ENCODE measurements at regions not wholly inside any gene's neighbourhood (a gene's known extent, or its start where the extent isn't known, plus 50 kb on each side); places are given as distances from the start of the nearest gene placed in this dataset.
A peak's percentile ranks its signal among the peaks of the same experiment; 100 is the strongest.

- Mint-ChIP-seq H3K36me3 (ENCODE audit: low read depth) (no peaks in the 10 kb centered on the region), H3K4me3 (no peak overlapping the region), H3K27me3 (ENCODE audit: low read depth, poor library complexity) (no peaks in the 10 kb centered on the region), H3K9me3 (no peaks in the 10 kb centered on the region), H3K4me1 (no peaks in the 10 kb centered on the region), H3K27ac (no peak overlapping the region)
- no peak for DNase-seq
- TF ChIP-seq, protein P1, sequence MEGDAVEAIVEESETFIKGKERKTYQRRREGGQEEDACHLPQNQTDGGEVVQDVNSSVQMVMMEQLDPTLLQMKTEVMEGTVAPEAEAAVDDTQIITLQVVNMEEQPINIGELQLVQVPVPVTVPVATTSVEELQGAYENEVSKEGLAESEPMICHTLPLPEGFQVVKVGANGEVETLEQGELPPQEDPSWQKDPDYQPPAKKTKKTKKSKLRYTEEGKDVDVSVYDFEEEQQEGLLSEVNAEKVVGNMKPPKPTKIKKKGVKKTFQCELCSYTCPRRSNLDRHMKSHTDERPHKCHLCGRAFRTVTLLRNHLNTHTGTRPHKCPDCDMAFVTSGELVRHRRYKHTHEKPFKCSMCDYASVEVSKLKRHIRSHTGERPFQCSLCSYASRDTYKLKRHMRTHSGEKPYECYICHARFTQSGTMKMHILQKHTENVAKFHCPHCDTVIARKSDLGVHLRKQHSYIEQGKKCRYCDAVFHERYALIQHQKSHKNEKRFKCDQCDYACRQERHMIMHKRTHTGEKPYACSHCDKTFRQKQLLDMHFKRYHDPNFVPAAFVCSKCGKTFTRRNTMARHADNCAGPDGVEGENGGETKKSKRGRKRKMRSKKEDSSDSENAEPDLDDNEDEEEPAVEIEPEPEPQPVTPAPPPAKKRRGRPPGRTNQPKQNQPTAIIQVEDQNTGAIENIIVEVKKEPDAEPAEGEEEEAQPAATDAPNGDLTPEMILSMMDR (IDR thresholded peaks at IDR 0.05), result no peak
These were observed 268.5 kb upstream of the NMUR2 start for GRCh38 chr5:152673601-152674000.

DNA sequence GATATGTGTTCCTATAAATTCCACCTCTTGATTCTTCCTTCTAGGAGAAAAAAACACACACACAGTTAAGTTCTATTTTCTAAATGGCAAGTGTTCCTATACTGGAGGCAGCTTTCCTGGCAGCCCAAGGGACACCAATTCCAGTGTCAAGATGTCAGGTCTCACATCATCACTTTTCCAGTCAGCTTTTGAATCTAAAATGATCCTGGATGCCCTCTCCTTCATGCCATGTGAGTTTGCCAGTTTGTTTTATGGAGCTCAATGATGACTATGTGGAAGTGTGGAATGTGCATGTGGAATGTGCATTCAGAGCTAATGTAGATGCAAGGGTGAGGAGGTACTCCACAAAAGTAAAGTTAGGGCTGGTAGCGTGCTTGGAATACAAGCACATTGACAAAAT is 269.3 kb upstream of the NMUR2 start:
- no peaks in the 10 kb centered on the region for H3K27me3 Mint-ChIP-seq (ENCODE audit: low read depth, poor library complexity)
- DNase-seq, result no peak
- H3K4me1 Mint-ChIP-seq, result no peaks in the 10 kb centered on the region
- no peaks in the 10 kb centered on the region for H3K36me3 Mint-ChIP-seq (ENCODE audit: low read depth)
- H3K9me3 Mint-ChIP-seq, result no peaks in the 10 kb centered on the region
- no peak overlapping the region for H3K4me3 Mint-ChIP-seq
- no peak overlapping the region for H3K27ac Mint-ChIP-seq
- TF ChIP-seq, protein P1 (IDR thresholded peaks at IDR 0.05), result no peak

DNA sequence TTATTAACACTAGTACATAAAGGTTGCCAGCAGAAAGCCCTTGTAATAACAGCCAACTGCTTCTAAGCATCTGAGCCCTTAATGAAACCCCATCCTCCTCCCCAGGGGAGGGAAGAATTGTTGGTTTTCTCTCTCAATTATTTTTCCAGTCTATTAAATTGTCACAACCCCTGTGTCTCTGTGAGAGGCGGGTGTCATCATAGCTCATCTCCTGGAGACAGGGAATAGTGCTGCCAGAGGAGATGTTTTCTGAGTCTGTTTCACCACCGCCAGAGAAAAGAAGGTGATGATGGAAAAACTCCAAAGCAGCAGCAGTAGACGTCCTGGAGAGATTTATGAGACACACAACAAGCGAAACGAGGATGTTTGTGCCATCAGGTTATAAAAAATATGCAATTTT is 271.1 kb upstream of the NMUR2 start:
- Mint-ChIP-seq H3K4me3 (no peak overlapping the region), H3K27ac (no peak overlapping the region), H3K9me3 (peaks cover 5% of the 10 kb centered on the region), H3K27me3 (ENCODE audit: low read depth, poor library complexity) (no peaks in the 10 kb centered on the region), H3K36me3 (ENCODE audit: low read depth) (no peaks in the 10 kb centered on the region), H3K4me1 (no peaks in the 10 kb centered on the region)
- TF ChIP-seq, protein P1 (IDR thresholded peaks at IDR 0.05), result no peak
- DNase-seq, result no peak

DNA sequence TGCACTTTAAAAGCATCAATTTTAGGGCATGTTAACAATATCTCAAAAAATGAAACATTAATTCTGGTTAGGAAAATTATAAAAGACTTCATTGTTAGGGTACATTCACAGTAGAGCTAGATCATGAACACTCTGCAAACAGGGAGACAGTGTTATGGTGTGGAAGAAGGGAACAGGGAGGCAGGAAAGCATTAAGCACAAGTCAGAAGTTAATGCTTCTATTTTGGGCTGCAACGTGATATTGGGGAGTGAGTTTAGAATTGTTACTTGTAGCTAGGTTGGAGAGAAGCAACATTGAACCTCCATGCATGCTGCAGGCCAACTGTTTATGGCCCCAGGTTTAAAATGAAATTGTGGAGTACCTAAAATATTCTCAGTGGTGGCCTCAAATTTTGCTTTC is 278.1 kb upstream of the NMUR2 start:
- H3K27me3 Mint-ChIP-seq (ENCODE audit: low read depth, poor library complexity), result peaks cover 2% of the 10 kb centered on the region
- peaks cover 21% of the 10 kb centered on the region for H3K36me3 Mint-ChIP-seq (ENCODE audit: low read depth)
- DNase-seq, result no peak
- peak overlapping the region; percentile 21 for H3K27ac Mint-ChIP-seq
- H3K9me3 Mint-ChIP-seq, result peaks cover 31% of the 10 kb centered on the region
- H3K4me3 Mint-ChIP-seq, result no peak overlapping the region
- TF ChIP-seq, protein P1 (IDR thresholded peaks at IDR 0.05), result no peak
- no peaks in the 10 kb centered on the region for H3K4me1 Mint-ChIP-seq

- DNase-seq, result no peak
- peaks cover 31% of the 10 kb centered on the region for H3K9me3 Mint-ChIP-seq
- H3K27me3 Mint-ChIP-seq (ENCODE audit: low read depth, poor library complexity), result peaks cover 2% of the 10 kb centered on the region
- H3K4me1 Mint-ChIP-seq, result peaks cover 21% of the 10 kb centered on the region
- H3K36me3 Mint-ChIP-seq (ENCODE audit: low read depth), result peaks cover 21% of the 10 kb centered on the region
- TF ChIP-seq, protein P1 (IDR thresholded peaks at IDR 0.05), result no peak
- H3K4me3 Mint-ChIP-seq, result no peak overlapping the region
- no peak overlapping the region for H3K27ac Mint-ChIP-seq
These were observed 281.9 kb upstream of the NMUR2 start for GRCh38 chr5:152686931-152687330.

- Mint-ChIP-seq H3K27me3 (ENCODE audit: low read depth, poor library complexity) (peaks cover 2% of the 10 kb centered on the region), H3K36me3 (ENCODE audit: low read depth) (peaks cover 21% of the 10 kb centered on the region), H3K9me3 (peaks cover 31% of the 10 kb centered on the region), H3K4me1 (peaks cover 21% of the 10 kb centered on the region), H3K27ac (peak overlapping the region; percentile 88), H3K4me3 (no peak overlapping the region)
- DNase-seq, result no peak
- TF ChIP-seq, protein P1 (IDR thresholded peaks at IDR 0.05), result no peak
These were observed 283.6 kb upstream of the NMUR2 start for GRCh38 chr5:152688561-152689249.

Data from nephron progenitor cell (in vitro differentiated cells).